VCaP (cell line): ENCODE measurements at regions not wholly inside any gene's neighbourhood (a gene's known extent, or its start where the extent isn't known, plus 50 kb on each side); places are given as distances from the start of the nearest gene placed in this dataset.

Experiments
- H3K27ac ChIP-seq: fragments of 450-650 bp; 2 replicates; pipeline ENCODE4 v1.5.1; 2017
- CTCF ChIP-seq: fragments of 450-650 bp; conservative IDR thresholded peaks from 2 replicates; pipeline ENCODE4 v1.5.1; 2017; ENCODE audit warnings: mild to moderate bottlenecking, moderate library complexity

DNA sequence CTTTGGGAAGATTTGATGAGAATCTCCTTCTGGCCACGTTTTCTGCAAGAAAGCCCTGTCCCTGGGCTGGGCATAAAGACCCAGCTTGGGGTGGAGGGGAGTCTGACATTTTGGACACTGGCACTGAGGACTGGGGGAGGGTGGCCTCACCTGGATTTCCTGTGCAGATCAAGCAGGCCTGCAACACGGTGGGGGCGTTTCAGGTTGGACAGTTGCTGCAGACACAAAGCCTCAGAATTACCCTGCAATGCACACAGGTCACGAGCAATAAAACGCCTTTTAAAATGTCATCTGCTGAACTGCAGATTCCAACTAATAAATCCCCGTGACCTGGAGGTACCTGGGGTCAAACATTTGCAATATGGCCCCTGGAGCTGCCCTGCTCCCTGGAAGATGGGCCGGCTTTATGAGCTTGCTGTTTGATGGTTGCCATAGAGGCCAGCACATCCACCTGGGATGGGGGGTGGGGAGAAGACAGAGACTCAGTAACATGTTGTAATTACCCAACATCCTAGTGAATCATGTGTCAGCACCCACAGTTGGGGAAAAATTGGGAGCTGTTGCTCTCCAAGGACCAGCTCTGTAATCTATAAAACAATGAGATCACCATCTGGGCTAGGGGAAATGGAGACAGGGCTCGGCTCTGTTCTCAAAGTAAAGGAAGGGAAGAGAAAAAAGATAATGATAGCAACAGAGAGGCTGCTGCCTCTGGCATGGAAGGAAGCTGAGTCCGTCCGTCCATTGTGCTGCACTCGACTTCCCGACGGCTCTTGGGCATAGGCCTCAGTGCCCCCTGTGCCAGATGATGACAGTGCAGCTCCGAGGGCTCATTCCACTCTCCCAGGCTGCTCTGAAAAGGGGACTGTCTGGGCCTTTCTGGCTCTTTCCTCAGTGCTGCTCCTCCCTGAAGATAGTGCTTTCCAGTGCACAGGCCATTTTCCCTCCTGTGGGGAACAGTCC lies 340.3 kb downstream of the CYRIA start:
- TF ChIP-seq CTCF, result no peak
- H3K27ac ChIP-seq, result no peak overlapping the region

DNA sequence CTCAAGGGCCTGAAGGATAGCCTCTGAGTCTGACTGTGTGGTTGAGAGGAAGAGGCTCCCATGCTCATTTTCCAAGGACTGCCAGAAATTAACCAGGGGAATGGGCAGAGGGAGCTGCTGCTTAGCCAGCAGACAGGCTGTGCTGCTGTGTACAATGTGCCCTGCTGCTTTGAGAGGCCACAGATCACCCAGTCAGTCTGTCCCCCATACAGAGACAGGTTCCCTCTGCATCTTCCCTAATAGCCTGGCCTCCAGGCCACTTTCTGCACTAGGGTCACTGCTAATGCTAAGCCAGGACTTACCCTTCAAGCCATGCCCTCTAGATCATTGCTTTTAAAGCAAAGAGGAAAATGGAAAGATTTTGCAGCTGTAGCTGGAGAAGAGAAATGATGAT lies 341.1 kb downstream of the CYRIA start:
- no peak overlapping the region for H3K27ac ChIP-seq
- TF ChIP-seq CTCF, result no peak

- no peak for TF ChIP-seq CTCF
- no peak overlapping the region for H3K27ac ChIP-seq
Measured at GRCh38 chr2:16323551-16324543, 341.8 kb downstream of the CYRIA start.

DNA sequence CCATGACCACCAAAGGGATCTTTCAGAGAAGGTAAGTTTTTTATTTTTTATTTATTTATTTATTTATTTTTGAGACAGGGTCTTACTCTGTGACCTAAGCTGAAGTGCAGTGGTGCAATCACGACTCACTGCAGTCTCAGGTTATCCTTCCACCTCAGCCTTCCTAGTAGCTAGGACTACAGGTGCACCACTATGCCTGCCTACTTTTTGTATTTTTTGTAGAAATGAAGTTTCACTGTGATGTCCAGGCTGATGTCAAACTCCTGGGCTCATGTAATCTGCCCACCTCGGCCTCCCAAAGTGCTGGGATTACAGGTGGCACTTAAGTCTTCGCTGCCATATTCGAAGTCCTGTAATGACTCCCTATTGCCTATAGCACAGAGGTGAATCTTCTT lies 342.5 kb downstream of the CYRIA start:
- TF ChIP-seq CTCF, result no peak
- no peak overlapping the region for H3K27ac ChIP-seq

GRCh38 chr2:16322308-16323125 lies 343.1 kb downstream of the CYRIA start:
- no peak for TF ChIP-seq CTCF
- H3K27ac ChIP-seq, result no peak overlapping the region

GRCh38 chr2:16321872-16322271 lies 343.8 kb downstream of the CYRIA start:
- 0 out of 2 replicates have a peak, but pooled peaks have one; percentile 8 for TF ChIP-seq CTCF
- no peak overlapping the region for H3K27ac ChIP-seq
